Thoracic aorta (tissue), 2 donors: ENCODE measurements at regions not wholly inside any gene's neighbourhood (a gene's known extent, or its start where the extent isn't known, plus 50 kb on each side); places are given as distances from the start of the nearest gene placed in this dataset.

Experiments
- ATAC-seq: fragments of 150-250 bp; one replicate; pipeline ENCODE4 v1.8.0; 2017; ENCODE audit warnings: low read depth; ENCODE audit not compliant: insufficient number of reproducible peaks, low FRiP score
- DNase-seq: peaks from one replicate; pipeline ENCODE4 v3.0.0-alpha.2; 2020; ENCODE audit warnings: low spot score
- H3K27ac ChIP-seq, 2 donors: fragments of 200-600 bp; sonication (generic); 1 replicate in 1 of 2; 2 replicates in 1 of 2; pipeline ENCODE4 v1.5.1; 2016; ENCODE audit warnings: mild to moderate bottlenecking in 2 of 2, moderate library complexity in 2 of 2
- H3K27me3 ChIP-seq: fragments of 200-600 bp; sonication (generic); replicated peaks from 2 replicates; pipeline ENCODE4 v1.6.0; 2016; ENCODE audit warnings: mild to moderate bottlenecking; ENCODE audit not compliant: insufficient read depth
- H3K36me3 ChIP-seq: fragments of 200-600 bp; sonication (generic); one replicate; pipeline ENCODE4 v1.5.1; 2016
- H3K4me1 ChIP-seq, 2 donors: fragments of 200-600 bp; sonication (generic); 1 replicate in 1 of 2; 2 replicates in 1 of 2; pipeline versions ENCODE4 v1.5.1 to v1.6.0; 2016; ENCODE audit warnings: low read depth in 2 of 2, mild to moderate bottlenecking in 1 of 2; ENCODE audit not compliant: control insufficient read depth in 1 of 2
- H3K4me3 ChIP-seq: fragments of 200-600 bp; sonication (generic); 2 replicates; pipeline ENCODE4 v1.5.1; 2016; ENCODE audit warnings: mild to moderate bottlenecking
- H3K9me3 ChIP-seq: fragments of 200-600 bp; sonication (generic); 2 replicates; pipeline ENCODE4 v1.5.1; 2016
- CTCF ChIP-seq: fragments of 200-600 bp; sonication (generic); IDR thresholded peaks from one replicate; pipeline ENCODE4 v1.5.1; 2019; ENCODE audit warnings: antibody characterized with exemption

- Histone ChIP-seq H3K27ac (no peak overlapping the region), H3K4me3 (no peak overlapping the region), H3K36me3 (no peaks in the 10 kb centered on the region), H3K9me3 (no peaks in the 10 kb centered on the region), H3K4me1 (no peaks in the 10 kb centered on the region), H3K27me3 (no peaks in the 10 kb centered on the region)
- ATAC-seq (no peak), DNase-seq (no peak)
- no peak for TF ChIP-seq CTCF
Measured at GRCh38 chr12:107339487-107339886, 246.1 kb upstream of the CRY1 start.

GRCh38 chr12:107339932-107340331 lies 246.6 kb upstream of the CRY1 start:
- H3K27ac ChIP-seq, result no peak overlapping the region
- DNase-seq (no peak), ATAC-seq (no peak)
- no peak for TF ChIP-seq CTCF
- H3K27me3 ChIP-seq, result no peaks in the 10 kb centered on the region
- H3K36me3 ChIP-seq, result no peaks in the 10 kb centered on the region
- no peaks in the 10 kb centered on the region for H3K9me3 ChIP-seq
- H3K4me1 ChIP-seq, result no peaks in the 10 kb centered on the region
- H3K4me3 ChIP-seq, result no peak overlapping the region

- H3K27ac ChIP-seq, result no peak overlapping the region
- no peaks in the 10 kb centered on the region for H3K27me3 ChIP-seq
- TF ChIP-seq CTCF, result no peak
- H3K36me3 ChIP-seq, result no peaks in the 10 kb centered on the region
- ATAC-seq (no peak), DNase-seq (no peak)
- H3K4me3 ChIP-seq, result no peak overlapping the region
- H3K4me1 ChIP-seq, result no peaks in the 10 kb centered on the region
- no peaks in the 10 kb centered on the region for H3K9me3 ChIP-seq
Measured at GRCh38 chr12:107340898-107341297, 247.5 kb upstream of the CRY1 start.

- no peaks in the 10 kb centered on the region for H3K4me1 ChIP-seq
- H3K27me3 ChIP-seq, result no peaks in the 10 kb centered on the region
- no peaks in the 10 kb centered on the region for H3K9me3 ChIP-seq
- DNase-seq, result no peak
- no peak overlapping the region for H3K4me3 ChIP-seq
- H3K36me3 ChIP-seq, result no peaks in the 10 kb centered on the region
- no peak overlapping the region for H3K27ac ChIP-seq
- no peak for ATAC-seq
- no peak for TF ChIP-seq CTCF
Measured at GRCh38 chr12:107344035-107344808, 250.9 kb upstream of the CRY1 start.

- DNase-seq (no peak), ATAC-seq (no peak)
- Histone ChIP-seq H3K27ac (no peak overlapping the region), H3K27me3 (no peaks in the 10 kb centered on the region), H3K9me3 (no peaks in the 10 kb centered on the region), H3K4me3 (no peak overlapping the region), H3K4me1 (no peaks in the 10 kb centered on the region), H3K36me3 (no peaks in the 10 kb centered on the region)
- no peak for TF ChIP-seq CTCF
Measured at GRCh38 chr12:107347261-107347660, 253.9 kb upstream of the CRY1 start.
